Neural crest cell (in vitro differentiated cells): ENCODE measurements at regions not wholly inside any gene's neighbourhood (a gene's known extent, or its start where the extent isn't known, plus 50 kb on each side); places are given as distances from the start of the nearest gene placed in this dataset.

Experiments
- DNase-seq: peaks from one replicate; pipeline ENCODE4 v3.0.0; 2021; ENCODE audit warnings: low read depth, mixed read lengths, low spot score
- H3K27ac Mint-ChIP-seq: one replicate; pipeline ENCODE4 v1.8.0; 2021; ENCODE audit warnings: mild to moderate bottlenecking, mixed read lengths; ENCODE audit not compliant: unreplicated experiment
- H3K27me3 Mint-ChIP-seq: 2 replicates; pipeline ENCODE4 v1.8.0; 2021; ENCODE audit warnings: low read depth, mild to moderate bottlenecking, mixed read lengths
- H3K36me3 Mint-ChIP-seq: 2 replicates; pipeline ENCODE4 v1.8.0; 2021; ENCODE audit warnings: low read depth, mild to moderate bottlenecking, mixed read lengths
- H3K4me1 Mint-ChIP-seq: 2 replicates; pipeline ENCODE4 v1.8.0; 2021; ENCODE audit warnings: mixed read lengths
- H3K4me3 Mint-ChIP-seq: one replicate; pipeline ENCODE4 v1.8.0; 2021; ENCODE audit warnings: mild to moderate bottlenecking, mixed read lengths
- H3K9me3 Mint-ChIP-seq: 2 replicates; pipeline ENCODE4 v1.8.0; 2021; ENCODE audit warnings: mixed read lengths
- TF ChIP-seq, protein P1 (sequence below): fragments of 200-600 bp; sonication (generic); conservative IDR thresholded peaks from 2 replicates; pipeline ENCODE4 v1.5.0; 2021; ENCODE audit warnings: antibody characterized with exemption, mild to moderate bottlenecking

DNA sequence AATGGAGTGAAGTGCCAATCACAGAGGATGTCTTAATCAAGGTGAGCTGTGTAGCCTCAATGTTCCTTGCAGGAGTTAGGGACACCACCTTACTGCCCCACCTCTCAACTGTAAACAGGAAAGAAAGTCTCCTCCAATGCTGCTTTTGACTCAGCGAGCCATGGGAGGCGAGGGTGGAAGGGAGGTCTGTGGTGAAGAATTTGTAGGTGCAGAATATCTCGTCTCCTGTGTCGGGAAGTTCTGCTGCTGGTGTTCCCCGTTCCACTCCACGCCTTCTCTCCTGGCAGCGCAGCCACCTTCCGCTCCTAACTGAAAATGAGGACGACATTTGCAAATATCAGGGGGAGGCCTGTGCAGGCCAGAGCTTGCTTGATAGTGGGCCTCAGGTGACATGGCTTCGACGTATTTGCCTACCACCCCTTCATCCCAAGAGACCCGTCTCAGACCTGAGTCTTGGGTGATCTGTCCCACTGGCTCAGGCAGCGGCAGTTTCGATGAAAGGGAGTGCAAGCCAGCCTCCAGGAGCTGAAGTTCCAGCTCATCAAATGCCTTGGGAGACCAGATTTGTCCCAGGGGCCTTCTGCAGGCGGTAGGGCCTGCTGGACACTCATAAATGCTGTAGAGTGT is 368.3 kb upstream of the C1orf174 start:
- Mint-ChIP-seq H3K27me3 (peaks cover 15% of the 10 kb centered on the region), H3K4me3 (no peak overlapping the region), H3K27ac (no peak overlapping the region), H3K9me3 (peaks cover 7% of the 10 kb centered on the region), H3K36me3 (no peaks in the 10 kb centered on the region), H3K4me1 (peaks cover 4% of the 10 kb centered on the region)
- TF ChIP-seq, protein P1, sequence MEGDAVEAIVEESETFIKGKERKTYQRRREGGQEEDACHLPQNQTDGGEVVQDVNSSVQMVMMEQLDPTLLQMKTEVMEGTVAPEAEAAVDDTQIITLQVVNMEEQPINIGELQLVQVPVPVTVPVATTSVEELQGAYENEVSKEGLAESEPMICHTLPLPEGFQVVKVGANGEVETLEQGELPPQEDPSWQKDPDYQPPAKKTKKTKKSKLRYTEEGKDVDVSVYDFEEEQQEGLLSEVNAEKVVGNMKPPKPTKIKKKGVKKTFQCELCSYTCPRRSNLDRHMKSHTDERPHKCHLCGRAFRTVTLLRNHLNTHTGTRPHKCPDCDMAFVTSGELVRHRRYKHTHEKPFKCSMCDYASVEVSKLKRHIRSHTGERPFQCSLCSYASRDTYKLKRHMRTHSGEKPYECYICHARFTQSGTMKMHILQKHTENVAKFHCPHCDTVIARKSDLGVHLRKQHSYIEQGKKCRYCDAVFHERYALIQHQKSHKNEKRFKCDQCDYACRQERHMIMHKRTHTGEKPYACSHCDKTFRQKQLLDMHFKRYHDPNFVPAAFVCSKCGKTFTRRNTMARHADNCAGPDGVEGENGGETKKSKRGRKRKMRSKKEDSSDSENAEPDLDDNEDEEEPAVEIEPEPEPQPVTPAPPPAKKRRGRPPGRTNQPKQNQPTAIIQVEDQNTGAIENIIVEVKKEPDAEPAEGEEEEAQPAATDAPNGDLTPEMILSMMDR = no peak
- no peak for DNase-seq

DNA sequence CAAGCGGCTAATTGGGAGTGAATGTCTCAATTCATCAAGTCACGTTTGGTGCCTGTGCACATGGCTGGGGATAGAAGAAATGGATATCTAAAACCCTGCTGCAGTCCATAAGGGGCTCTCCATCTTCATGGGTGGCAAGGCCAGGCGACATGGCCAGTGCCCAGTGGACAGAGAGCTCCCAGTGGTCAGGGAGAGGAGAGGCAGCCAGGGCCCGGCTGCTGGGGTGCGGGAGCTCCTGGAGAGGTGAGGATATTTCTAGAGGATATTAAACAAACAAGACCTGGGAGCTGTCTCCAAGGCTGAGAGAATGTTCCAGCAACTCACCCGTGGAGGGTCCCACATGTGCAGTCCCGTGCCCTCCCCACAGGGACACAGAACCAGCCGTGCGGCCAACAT is 368.8 kb upstream of the C1orf174 start:
- no peaks in the 10 kb centered on the region for H3K36me3 Mint-ChIP-seq

DNA sequence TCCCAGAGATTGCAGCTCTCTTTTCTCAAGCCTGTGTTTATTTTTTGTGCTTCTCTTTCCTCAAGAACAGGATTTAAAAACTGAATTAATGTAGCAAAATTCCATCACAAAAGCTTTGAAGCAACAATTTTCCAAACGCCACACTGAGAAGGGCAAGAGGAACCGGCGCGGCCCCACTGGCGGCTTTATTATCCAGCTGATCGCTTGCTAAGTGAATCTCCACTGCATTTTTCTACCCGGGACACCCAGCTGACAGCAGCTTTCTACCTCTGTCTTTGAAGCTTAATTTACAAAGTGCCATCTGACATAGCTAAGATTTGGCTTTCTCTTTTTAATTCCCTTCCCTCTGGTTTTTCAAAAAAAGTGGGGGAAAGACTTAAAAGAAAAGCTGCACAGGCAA is 369.3 kb upstream of the C1orf174 start:
- TF ChIP-seq, protein P1 = no peak
- peaks cover 8% of the 10 kb centered on the region for H3K4me1 Mint-ChIP-seq
- no peaks in the 10 kb centered on the region for H3K36me3 Mint-ChIP-seq
- no peak for DNase-seq
- peaks cover 5% of the 10 kb centered on the region for H3K9me3 Mint-ChIP-seq
- H3K4me3 Mint-ChIP-seq = no peak overlapping the region
- peaks cover 19% of the 10 kb centered on the region for H3K27me3 Mint-ChIP-seq
- H3K27ac Mint-ChIP-seq = no peak overlapping the region

More for the DNA sequence above, 368.8 kb upstream of the C1orf174 start:
- peaks cover 7% of the 10 kb centered on the region for H3K9me3 Mint-ChIP-seq
- TF ChIP-seq, protein P1 = no peak
- H3K4me1 Mint-ChIP-seq = peaks cover 8% of the 10 kb centered on the region
- no peak for DNase-seq
- H3K4me3 Mint-ChIP-seq = no peak overlapping the region
- H3K27me3 Mint-ChIP-seq = peaks cover 19% of the 10 kb centered on the region
- no peak overlapping the region for H3K27ac Mint-ChIP-seq

DNA sequence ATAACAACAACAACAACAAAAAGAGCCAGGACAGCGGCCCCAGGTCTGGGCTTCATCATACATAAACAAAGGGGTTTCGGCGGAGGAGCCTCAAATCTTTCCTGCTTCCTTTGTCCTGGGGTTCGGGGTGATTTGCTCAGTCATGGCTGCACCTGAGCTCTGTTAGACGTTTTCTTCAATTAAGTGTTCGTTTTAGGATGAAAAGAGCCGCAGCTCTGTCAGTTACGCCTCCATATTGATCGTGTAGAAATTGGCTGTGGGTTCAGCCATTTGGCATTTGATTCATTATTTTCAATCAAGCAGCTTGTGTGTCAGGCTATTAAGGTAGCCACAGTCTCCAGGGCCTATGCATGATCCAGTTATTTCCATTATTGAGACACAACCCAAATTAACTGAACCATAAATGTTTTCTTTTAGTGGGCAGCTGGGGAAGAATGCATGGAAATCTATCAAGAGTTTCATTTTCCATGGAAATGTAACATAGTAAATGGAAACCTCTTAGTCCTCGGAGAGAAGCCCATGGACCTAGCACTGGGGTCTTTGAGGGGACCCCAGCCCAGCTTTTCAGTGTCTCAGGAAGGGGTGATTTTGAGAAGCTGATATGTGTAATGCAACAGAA is 370.0 kb upstream of the C1orf174 start:
- Mint-ChIP-seq H3K36me3 (no peaks in the 10 kb centered on the region), H3K27me3 (peaks cover 19% of the 10 kb centered on the region), H3K27ac (no peak overlapping the region), H3K4me3 (no peak overlapping the region), H3K4me1 (peaks cover 8% of the 10 kb centered on the region), H3K9me3 (peaks cover 3% of the 10 kb centered on the region)
- TF ChIP-seq, protein P1 = no peak
- DNase-seq = no peak

DNA sequence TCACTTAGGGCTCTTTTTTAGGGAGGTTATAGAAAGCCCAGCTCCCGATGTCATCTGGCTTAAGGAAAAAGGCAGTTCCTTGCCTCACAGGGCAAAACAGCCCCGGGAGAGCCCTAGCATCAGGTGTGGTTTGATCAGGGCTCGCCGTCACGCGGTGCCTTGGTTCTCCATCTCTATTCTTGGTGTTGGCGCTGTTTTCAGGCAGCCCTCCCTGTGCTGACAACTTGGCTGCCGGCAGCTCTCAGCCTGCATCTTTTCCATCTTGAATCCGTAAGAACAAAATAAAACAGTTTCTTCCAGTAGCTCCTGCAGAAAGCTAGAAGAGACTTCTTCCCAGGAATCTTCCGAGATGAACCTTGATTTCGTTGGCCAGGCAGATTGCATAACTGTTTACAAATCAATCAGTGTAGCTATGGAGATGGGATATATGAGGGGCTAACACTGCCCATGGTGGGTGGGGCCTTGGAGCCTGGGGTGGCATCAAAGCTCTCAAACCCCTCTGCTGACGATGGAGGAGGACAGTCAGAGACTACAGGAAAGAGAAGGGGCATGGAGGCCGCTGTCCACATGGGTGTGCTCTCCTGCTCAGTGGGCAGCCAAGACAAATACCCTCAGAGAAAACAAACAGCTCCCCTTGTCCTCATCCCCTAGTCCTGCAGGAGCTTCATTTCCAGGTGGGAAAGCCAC is 370.7 kb upstream of the C1orf174 start:
- no peak overlapping the region for H3K4me3 Mint-ChIP-seq
- peaks cover 22% of the 10 kb centered on the region for H3K27me3 Mint-ChIP-seq

More for the DNA sequence above, 370.7 kb upstream of the C1orf174 start:
- TF ChIP-seq, protein P1 = no peak
- Mint-ChIP-seq H3K9me3 (peaks cover 2% of the 10 kb centered on the region), H3K4me1 (peaks cover 13% of the 10 kb centered on the region), H3K36me3 (no peaks in the 10 kb centered on the region), H3K27ac (no peak overlapping the region)
- no peak for DNase-seq
